GM12891 (cell line): ENCODE measurements at regions not wholly inside any gene's neighbourhood (a gene's known extent, or its start where the extent isn't known, plus 50 kb on each side); places are given as distances from the start of the nearest gene placed in this dataset.

Experiments used
- DNase-seq: peaks from one replicate; pipeline ENCODE4 v3.0.0; 2011; ENCODE audit warnings: low spot score; ENCODE audit not compliant: insufficient read length
- FAIRE-seq: peaks from 2 replicates; lab custom pipeline; 2011; peaks lifted over from hg19 to GRCh38; lab: Jason Lieb, UNC
- PAX5 ChIP-seq: IDR thresholded peaks from 2 replicates; pipeline ENCODE4 v1.6.1; 2011; ENCODE audit warnings: low read length, moderate library complexity, mild to moderate bottlenecking; ENCODE audit not compliant: insufficient read depth, severe bottlenecking
- POLR2A ChIP-seq: IDR thresholded peaks from 2 replicates; pipeline ENCODE4 v1.6.1; 2011; ENCODE audit warnings: low read depth, low read length, control low read depth
- POLR2AphosphoS5 ChIP-seq: IDR thresholded peaks from 2 replicates; pipeline ENCODE4 v1.6.1; 2011; ENCODE audit warnings: low read depth, low read length, control low read depth
- POU2F2 ChIP-seq: IDR thresholded peaks from 2 replicates; pipeline ENCODE4 v1.6.1; 2011; ENCODE audit warnings: low read depth, mild to moderate bottlenecking, control low read depth, low read length, moderate library complexity
- SPI1 ChIP-seq: IDR thresholded peaks from 2 replicates; pipeline ENCODE4 v1.6.1; 2011; ENCODE audit warnings: low read depth, low read length, control low read depth
- TAF1 ChIP-seq: IDR thresholded peaks from 2 replicates; pipeline ENCODE4 v1.6.1; 2011; ENCODE audit warnings: low read depth, low read length, control low read depth

- DNase-seq (no peak), FAIRE-seq (no peak)
- TF ChIP-seq PAX5 (no peak), SPI1 (no peak), POLR2A (no peak), POU2F2 (no peak), POLR2AphosphoS5 (no peak), TAF1 (no peak)
Observed at GRCh38 chr20:55239269-55239668, 763.9 kb downstream of the DOK5 start.

GRCh38 chr20:55232647-55233046 is 757.3 kb downstream of the DOK5 start:
- FAIRE-seq = no peak
- TF ChIP-seq POLR2AphosphoS5 = no peak
- TF ChIP-seq POLR2A = no peak
- no peak for TF ChIP-seq PAX5
- no peak for TF ChIP-seq POU2F2
- TF ChIP-seq SPI1 = no peak
- TF ChIP-seq TAF1 = no peak
- no peak for DNase-seq

GRCh38 chr20:55229451-55229850 is 754.1 kb downstream of the DOK5 start:
- TF ChIP-seq POLR2AphosphoS5 = no peak
- TF ChIP-seq POLR2A = no peak
- TF ChIP-seq SPI1 = no peak
- TF ChIP-seq PAX5 = no peak
- TF ChIP-seq TAF1 = no peak
- TF ChIP-seq POU2F2 = no peak
- no peak for FAIRE-seq
- DNase-seq = no peak

GRCh38 chr20:55216525-55217242 is 741.3 kb downstream of the DOK5 start:
- FAIRE-seq (no peak), DNase-seq (no peak)
- no peak for TF ChIP-seq TAF1
- TF ChIP-seq PAX5 = no peak
- no peak for TF ChIP-seq POLR2A
- no peak for TF ChIP-seq POLR2AphosphoS5
- no peak for TF ChIP-seq POU2F2
- no peak for TF ChIP-seq SPI1

- TF ChIP-seq SPI1 (no peak), POLR2AphosphoS5 (no peak), POLR2A (no peak)
- DNase-seq (no peak), FAIRE-seq (no peak)
Observed at GRCh38 chr20:55213653-55214052, 738.3 kb downstream of the DOK5 start.

GRCh38 chr20:55211481-55211880 is 736.1 kb downstream of the DOK5 start:
- DNase-seq (no peak), FAIRE-seq (no peak)
- no peak for TF ChIP-seq POLR2AphosphoS5
- TF ChIP-seq POU2F2 = no peak
- no peak for TF ChIP-seq TAF1

- DNase-seq (no peak), FAIRE-seq (no peak)
- TF ChIP-seq SPI1 = no peak
- TF ChIP-seq PAX5 = no peak
- no peak for TF ChIP-seq POLR2A
Observed at GRCh38 chr20:55205665-55206064, 730.3 kb downstream of the DOK5 start.

- no peak for FAIRE-seq
- no peak for DNase-seq
- TF ChIP-seq PAX5 (no peak), POU2F2 (no peak), TAF1 (no peak), POLR2A (no peak), SPI1 (no peak), POLR2AphosphoS5 (no peak)
Observed at GRCh38 chr20:55200317-55200716, 724.9 kb downstream of the DOK5 start.

- no peak for TF ChIP-seq POLR2A
- no peak for TF ChIP-seq POLR2AphosphoS5
- TF ChIP-seq SPI1 = no peak
- no peak for TF ChIP-seq TAF1
- TF ChIP-seq PAX5 = no peak
- no peak for TF ChIP-seq POU2F2
- no peak for DNase-seq
- FAIRE-seq = no peak
Observed at GRCh38 chr20:55194947-55195346, 719.6 kb downstream of the DOK5 start.

- TF ChIP-seq POLR2A (no peak), SPI1 (no peak)
- DNase-seq (no peak), FAIRE-seq (no peak)
Observed at GRCh38 chr20:55186228-55186627, 710.8 kb downstream of the DOK5 start.

GRCh38 chr20:55175081-55175480 is 699.7 kb downstream of the DOK5 start:
- FAIRE-seq = no peak
- TF ChIP-seq TAF1 = no peak
- no peak for DNase-seq
